Activated CD8-positive, alpha-beta T cell treated with anti-CD3 and anti-CD28 coated beads for 36 hours (primary cell): ENCODE measurements at regions not wholly inside any gene's neighbourhood (a gene's known extent, or its start where the extent isn't known, plus 50 kb on each side); places are given as distances from the start of the nearest gene placed in this dataset.
"Not testable (repeated sequence)": the region's sequence is repeated elsewhere in the genome, so short reads cannot be mapped to it uniquely, and the experiment has no call there.

ENCODE experiments used
- ATAC-seq: fragments of 200-7000 bp; cut with Tn5 transposase; one replicate; pipeline ENCODE4 v1.10.0; 2021; ENCODE audit warnings: mild to moderate bottlenecking, moderate library complexity
- CTCF ChIA-PET: fragments of 350-600 bp; sonication (Branson Sonifier 250); formaldehyde crosslinking; loops from one replicate; lab custom pipeline; 2021; ENCODE audit warnings: antibody characterized with exemption; lab: Charles Lee
- POLR2A ChIA-PET: fragments of 350-600 bp; sonication (Branson Sonifier 250); formaldehyde crosslinking; loops from one replicate; lab custom pipeline; 2021; ENCODE audit warnings: antibody characterized with exemption; lab: Charles Lee
- DNase-seq: peaks from one replicate; pipeline ENCODE4 v3.0.0-alpha.2; 2020
- H3K27ac Mint-ChIP-seq: one replicate; pipeline ENCODE4 v1.8.0; 2021; ENCODE audit warnings: mild to moderate bottlenecking, mixed read lengths
- H3K27me3 Mint-ChIP-seq: one replicate; pipeline ENCODE4 v1.8.0; 2021; ENCODE audit warnings: mixed read lengths
- H3K36me3 Mint-ChIP-seq: one replicate; pipeline ENCODE4 v1.8.0; 2021; ENCODE audit warnings: low read depth, mixed read lengths
- H3K4me1 Mint-ChIP-seq: one replicate; pipeline ENCODE4 v1.8.0; 2021; ENCODE audit warnings: low read depth, mixed read lengths
- H3K4me3 Mint-ChIP-seq: one replicate; pipeline ENCODE4 v1.8.0; 2021; ENCODE audit warnings: mild to moderate bottlenecking, moderate library complexity, mixed read lengths
- H3K9me3 Mint-ChIP-seq: one replicate; pipeline ENCODE4 v1.8.0; 2021; ENCODE audit warnings: mixed read lengths
- intact Hi-C: fragments of 100-400 bp; cut with micrococcal nuclease; formaldehyde crosslinking; loops from one replicate; pipeline ENCODE4 v1.10.0; 2022
- TF ChIP-seq, protein P1 (sequence below): fragments of 200-600 bp; IDR thresholded peaks from one replicate; pipeline ENCODE4 v1.8.0; 2022; ENCODE audit warnings: antibody characterized with exemption, mild to moderate bottlenecking

DNA sequence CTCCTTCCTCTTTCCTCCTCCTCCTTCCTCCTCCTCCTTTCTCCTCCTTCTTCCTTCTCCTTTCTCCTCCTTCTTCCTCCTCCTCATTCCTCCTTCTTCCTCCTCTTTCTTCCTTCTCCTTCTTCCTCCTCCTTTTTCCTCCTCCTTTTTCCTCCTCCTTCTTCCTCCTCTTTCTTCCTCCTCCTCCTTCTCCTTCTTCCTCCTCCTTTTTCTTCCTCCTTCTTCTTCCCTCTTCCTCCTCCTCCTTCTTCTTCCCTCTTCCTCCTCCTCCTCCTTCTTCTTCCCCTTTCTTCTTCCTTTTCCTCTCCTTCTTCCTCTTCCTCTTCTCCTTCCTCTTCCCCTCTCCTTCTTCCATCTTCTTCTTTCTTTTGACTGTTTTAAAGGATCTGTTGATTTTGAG, 538.8 kb downstream of the TMEM38B start:
- ChIA-PET POLR2A (no interaction called here), CTCF (no interaction called here)
- Mint-ChIP-seq H3K27ac (no peak overlapping the region), H3K27me3 (no peaks in the 10 kb centered on the region), H3K36me3 (no peaks in the 10 kb centered on the region), H3K4me3 (no peak overlapping the region), H3K9me3 (peaks cover 9% of the 10 kb centered on the region), H3K4me1 (no peaks in the 10 kb centered on the region)
- ATAC-seq (no peak), DNase-seq (no peak)
- TF ChIP-seq, protein P1, sequence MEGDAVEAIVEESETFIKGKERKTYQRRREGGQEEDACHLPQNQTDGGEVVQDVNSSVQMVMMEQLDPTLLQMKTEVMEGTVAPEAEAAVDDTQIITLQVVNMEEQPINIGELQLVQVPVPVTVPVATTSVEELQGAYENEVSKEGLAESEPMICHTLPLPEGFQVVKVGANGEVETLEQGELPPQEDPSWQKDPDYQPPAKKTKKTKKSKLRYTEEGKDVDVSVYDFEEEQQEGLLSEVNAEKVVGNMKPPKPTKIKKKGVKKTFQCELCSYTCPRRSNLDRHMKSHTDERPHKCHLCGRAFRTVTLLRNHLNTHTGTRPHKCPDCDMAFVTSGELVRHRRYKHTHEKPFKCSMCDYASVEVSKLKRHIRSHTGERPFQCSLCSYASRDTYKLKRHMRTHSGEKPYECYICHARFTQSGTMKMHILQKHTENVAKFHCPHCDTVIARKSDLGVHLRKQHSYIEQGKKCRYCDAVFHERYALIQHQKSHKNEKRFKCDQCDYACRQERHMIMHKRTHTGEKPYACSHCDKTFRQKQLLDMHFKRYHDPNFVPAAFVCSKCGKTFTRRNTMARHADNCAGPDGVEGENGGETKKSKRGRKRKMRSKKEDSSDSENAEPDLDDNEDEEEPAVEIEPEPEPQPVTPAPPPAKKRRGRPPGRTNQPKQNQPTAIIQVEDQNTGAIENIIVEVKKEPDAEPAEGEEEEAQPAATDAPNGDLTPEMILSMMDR: no peak
- intact Hi-C loops: no loop called here

DNA sequence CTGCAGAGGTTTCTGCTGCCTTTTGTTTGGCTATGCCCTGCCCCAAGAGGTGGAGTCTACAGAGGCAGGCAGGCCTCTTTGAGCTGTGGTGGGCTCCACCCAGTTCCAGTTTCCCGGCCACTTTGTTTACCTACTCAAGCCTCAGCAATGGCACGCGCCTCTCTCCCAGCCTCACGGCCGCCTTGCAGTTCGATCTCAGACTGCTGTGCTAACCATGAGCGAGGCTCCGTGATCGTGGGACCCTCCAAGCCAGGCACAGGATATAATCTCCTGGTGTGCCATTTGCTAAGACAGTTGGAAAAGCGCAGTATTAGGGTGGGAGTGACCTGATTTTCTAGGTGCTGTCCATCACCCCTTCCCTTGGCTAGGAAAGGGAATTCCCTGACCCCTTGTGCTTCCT, 566.6 kb downstream of the TMEM38B start:
- H3K27ac Mint-ChIP-seq, H3K36me3 Mint-ChIP-seq, H3K4me3 Mint-ChIP-seq, DNase-seq, intact Hi-C loops, POLR2A ChIA-PET, ATAC-seq, H3K4me1 Mint-ChIP-seq, CTCF ChIA-PET, H3K27me3 Mint-ChIP-seq, H3K9me3 Mint-ChIP-seq: not testable (repeated sequence)

DNA sequence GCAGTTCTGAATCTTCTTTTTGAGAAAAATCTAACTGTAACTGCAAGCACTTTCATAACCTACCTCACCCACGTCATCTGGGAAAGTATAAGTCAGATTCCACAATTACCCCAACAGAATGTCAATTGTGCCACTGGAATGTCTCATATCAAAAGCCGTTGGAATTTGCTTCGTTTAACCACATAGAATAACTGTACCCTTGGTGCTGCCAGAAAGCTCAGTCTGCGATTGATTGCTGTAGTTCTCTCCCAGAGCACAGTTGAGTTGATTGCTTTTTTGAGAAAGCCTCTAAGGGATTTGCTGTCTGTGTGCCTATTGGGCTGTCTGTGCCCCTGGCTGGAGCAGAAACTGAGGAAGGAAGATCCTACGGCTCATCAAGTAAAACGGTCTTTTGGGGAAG, 583.6 kb downstream of the TMEM38B start:
- DNase-seq (no peak), ATAC-seq (no peak)
- H3K4me3 Mint-ChIP-seq: no peak overlapping the region
- H3K36me3 Mint-ChIP-seq: no peaks in the 10 kb centered on the region
- POLR2A ChIA-PET: no interaction called here
- peaks cover 7% of the 10 kb centered on the region for H3K9me3 Mint-ChIP-seq
- CTCF ChIA-PET: no interaction called here
- no peak overlapping the region for H3K27ac Mint-ChIP-seq
- H3K4me1 Mint-ChIP-seq: no peaks in the 10 kb centered on the region
- H3K27me3 Mint-ChIP-seq: no peaks in the 10 kb centered on the region
- intact Hi-C loops: no loop called here
- TF ChIP-seq, protein P1: no peak

DNA sequence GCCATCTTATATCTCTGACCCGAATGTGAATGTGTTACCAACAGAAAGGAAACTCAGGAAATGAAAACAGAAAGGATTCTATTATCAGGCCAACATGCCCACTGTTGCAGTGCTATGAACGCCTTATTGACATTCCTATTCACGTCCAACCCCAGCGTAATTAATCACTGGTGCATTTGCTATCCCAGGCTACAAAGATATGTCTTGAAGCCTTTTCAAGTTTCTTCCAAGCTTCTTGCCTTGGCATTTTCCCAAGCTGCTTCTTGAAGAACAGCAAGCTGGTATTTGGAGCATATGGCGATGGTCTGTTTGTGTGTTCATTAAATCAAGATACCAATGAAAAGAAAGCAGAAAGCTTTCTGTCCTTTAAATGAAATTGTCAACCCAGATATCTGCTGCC, 579.2 kb upstream of the ZNF462 start:
- ATAC-seq: no peak
- Mint-ChIP-seq H3K36me3 (no peaks in the 10 kb centered on the region), H3K27ac (no peak overlapping the region), H3K4me3 (no peak overlapping the region), H3K4me1 (no peaks in the 10 kb centered on the region), H3K9me3 (peaks cover 2% of the 10 kb centered on the region), H3K27me3 (no peaks in the 10 kb centered on the region)
- ChIA-PET POLR2A (no interaction called here), CTCF (no interaction called here)
- no peak for DNase-seq
- intact Hi-C loops: no loop called here
- TF ChIP-seq, protein P1: no peak

DNA sequence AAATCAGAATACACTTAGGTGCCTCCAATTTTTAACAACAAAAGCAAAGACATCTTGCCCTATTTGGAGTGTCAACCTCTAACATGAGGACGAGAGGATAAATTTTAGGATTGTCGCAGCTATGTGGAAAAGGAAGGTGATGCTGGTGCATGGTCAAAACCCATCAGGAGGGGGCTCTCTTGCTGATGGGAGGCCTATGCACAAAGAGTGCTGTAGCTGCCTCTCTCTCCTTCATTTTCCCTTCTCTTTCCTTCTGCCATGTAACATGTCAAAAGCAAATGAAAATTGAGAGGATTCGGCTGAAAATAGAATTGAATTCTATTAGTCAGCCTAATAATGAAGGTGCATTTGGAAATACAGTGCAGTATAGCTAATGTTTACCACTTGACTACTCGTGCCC, 578.7 kb upstream of the ZNF462 start:
- no peak for ATAC-seq
- no peaks in the 10 kb centered on the region for H3K27me3 Mint-ChIP-seq

More for the DNA sequence above, 578.7 kb upstream of the ZNF462 start:
- Mint-ChIP-seq H3K27ac (no peak overlapping the region), H3K4me1 (no peaks in the 10 kb centered on the region), H3K36me3 (no peaks in the 10 kb centered on the region), H3K4me3 (no peak overlapping the region), H3K9me3 (peaks cover 4% of the 10 kb centered on the region)
- intact Hi-C loops: no loop called here
- TF ChIP-seq, protein P1: no peak
- no peak for DNase-seq
- ChIA-PET POLR2A (no interaction called here), CTCF (no interaction called here)
